Stomach (tissue), 4 donors: ENCODE measurements at regions not wholly inside any gene's neighbourhood (a gene's known extent, or its start where the extent isn't known, plus 50 kb on each side); places are given as distances from the start of the nearest gene placed in this dataset.

Experiments used
- POLR2A ChIP-seq, 4 donors: fragments of 450-650 bp; IDR thresholded peaks; one replicate each; pipeline ENCODE4 v1.6.1; 2016; ENCODE audit warnings: antibody characterized with exemption in 4 of 4, control low read depth in 2 of 4, mild to moderate bottlenecking in 1 of 4, moderate library complexity in 1 of 4
- TF ChIP-seq, protein P1 (sequence below), 7 experiments: fragments of 450-650 bp in 4 of 7; fragments of 200-600 bp in 3 of 7; sonication (generic) in 3 of 7; IDR thresholded peaks; one replicate each; pipeline ENCODE4 v1.5.1; 2016 to 2019; ENCODE audit warnings: antibody characterized with exemption in 7 of 7, control low read depth in 2 of 7, mild to moderate bottlenecking in 1 of 7

GRCh38 chr4:158444621-158445020, 77.1 kb upstream of the RXFP1 start:
- TF ChIP-seq, protein P1, sequence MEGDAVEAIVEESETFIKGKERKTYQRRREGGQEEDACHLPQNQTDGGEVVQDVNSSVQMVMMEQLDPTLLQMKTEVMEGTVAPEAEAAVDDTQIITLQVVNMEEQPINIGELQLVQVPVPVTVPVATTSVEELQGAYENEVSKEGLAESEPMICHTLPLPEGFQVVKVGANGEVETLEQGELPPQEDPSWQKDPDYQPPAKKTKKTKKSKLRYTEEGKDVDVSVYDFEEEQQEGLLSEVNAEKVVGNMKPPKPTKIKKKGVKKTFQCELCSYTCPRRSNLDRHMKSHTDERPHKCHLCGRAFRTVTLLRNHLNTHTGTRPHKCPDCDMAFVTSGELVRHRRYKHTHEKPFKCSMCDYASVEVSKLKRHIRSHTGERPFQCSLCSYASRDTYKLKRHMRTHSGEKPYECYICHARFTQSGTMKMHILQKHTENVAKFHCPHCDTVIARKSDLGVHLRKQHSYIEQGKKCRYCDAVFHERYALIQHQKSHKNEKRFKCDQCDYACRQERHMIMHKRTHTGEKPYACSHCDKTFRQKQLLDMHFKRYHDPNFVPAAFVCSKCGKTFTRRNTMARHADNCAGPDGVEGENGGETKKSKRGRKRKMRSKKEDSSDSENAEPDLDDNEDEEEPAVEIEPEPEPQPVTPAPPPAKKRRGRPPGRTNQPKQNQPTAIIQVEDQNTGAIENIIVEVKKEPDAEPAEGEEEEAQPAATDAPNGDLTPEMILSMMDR (IDR thresholded peaks at IDR 0.05): no peak
- no peak for TF ChIP-seq POLR2A (IDR thresholded peaks at IDR 0.05)
